DOHH2 (cell line): ENCODE measurements at regions not wholly inside any gene's neighbourhood (a gene's known extent, or its start where the extent isn't known, plus 50 kb on each side); places are given as distances from the start of the nearest gene placed in this dataset.

Source experiments
- H3F3A ChIP-seq: fragments of 200-600 bp; sonication (generic), shearing (Covaris generic); 2 replicates; pipeline ENCODE4 v1.6.0; 2016; ENCODE audit warnings: antibody characterized with exemption, mild to moderate bottlenecking; ENCODE audit not compliant: control insufficient read depth, insufficient read depth
- H3K27ac ChIP-seq: fragments of 200-600 bp; sonication (generic); 2 replicates; pipeline ENCODE4 v1.5.1; 2014; ENCODE audit warnings: low read depth, mild to moderate bottlenecking, low read length, moderate library complexity
- H3K27me3 ChIP-seq: fragments of 200-600 bp; sonication (generic); 2 replicates; pipeline ENCODE4 v1.6.1; 2014; ENCODE audit warnings: mild to moderate bottlenecking, low read length, mixed read lengths; ENCODE audit not compliant: control insufficient read depth
- H3K36me3 ChIP-seq: fragments of 200-600 bp; sonication (generic); 2 replicates; pipeline ENCODE4 v1.6.1; 2014; ENCODE audit warnings: mild to moderate bottlenecking, low read length, moderate library complexity, mixed read lengths; ENCODE audit not compliant: control insufficient read depth
- H3K4me1 ChIP-seq: fragments of 200-600 bp; sonication (generic); 2 replicates; pipeline ENCODE4 v1.6.1; 2014; ENCODE audit warnings: mild to moderate bottlenecking, low read length, mixed read lengths; ENCODE audit not compliant: control insufficient read depth
- H3K4me2 ChIP-seq: fragments of 200-600 bp; sonication (generic); 2 replicates; pipeline ENCODE4 v1.6.0; 2014; ENCODE audit warnings: mild to moderate bottlenecking, low read length, moderate library complexity
- H3K4me3 ChIP-seq: fragments of 200-600 bp; sonication (generic); 2 replicates; pipeline ENCODE4 v1.5.1; 2014; ENCODE audit warnings: mild to moderate bottlenecking, low read length, mixed read lengths
- H3K79me2 ChIP-seq: fragments of 200-600 bp; sonication (generic); 2 replicates; pipeline ENCODE4 v1.6.1; 2014; ENCODE audit warnings: mild to moderate bottlenecking, low read length, mixed read lengths; ENCODE audit not compliant: control insufficient read depth
- H3K9me2 ChIP-seq: fragments of 200-600 bp; sonication (generic); replicated peaks from 2 replicates; pipeline ENCODE4 v1.6.1; 2014; ENCODE audit warnings: mild to moderate bottlenecking, low read length, mixed read lengths; ENCODE audit not compliant: control insufficient read depth
- H3K9me3 ChIP-seq: fragments of 200-600 bp; sonication (generic); 2 replicates; pipeline ENCODE4 v1.6.1; 2014; ENCODE audit warnings: antibody characterized with exemption, low read length, mixed read lengths; ENCODE audit not compliant: control insufficient read depth, insufficient read depth
- H4K20me1 ChIP-seq: fragments of 200-600 bp; sonication (generic); 2 replicates; pipeline ENCODE4 v1.6.0; 2014; ENCODE audit warnings: low read depth, mild to moderate bottlenecking, antibody characterized with exemption, low read length, moderate library complexity; ENCODE audit not compliant: control insufficient read depth, insufficient read depth
- EZH2phosphoT487 ChIP-seq: fragments of 200-600 bp; sonication (generic); IDR thresholded peaks from 2 replicates; pipeline ENCODE4 v1.6.1; 2017; ENCODE audit warnings: borderline replicate concordance, mild to moderate bottlenecking, antibody characterized with exemption, low read length, moderate library complexity, mixed read lengths
- TF ChIP-seq, protein P1 (sequence below): fragments of 200-600 bp; sonication (generic); IDR thresholded peaks from one replicate; pipeline ENCODE4 v1.5.1; 2014; ENCODE audit warnings: antibody characterized with exemption, mild to moderate bottlenecking, low read depth, low read length; ENCODE audit not compliant: poor library complexity, severe bottlenecking

DNA sequence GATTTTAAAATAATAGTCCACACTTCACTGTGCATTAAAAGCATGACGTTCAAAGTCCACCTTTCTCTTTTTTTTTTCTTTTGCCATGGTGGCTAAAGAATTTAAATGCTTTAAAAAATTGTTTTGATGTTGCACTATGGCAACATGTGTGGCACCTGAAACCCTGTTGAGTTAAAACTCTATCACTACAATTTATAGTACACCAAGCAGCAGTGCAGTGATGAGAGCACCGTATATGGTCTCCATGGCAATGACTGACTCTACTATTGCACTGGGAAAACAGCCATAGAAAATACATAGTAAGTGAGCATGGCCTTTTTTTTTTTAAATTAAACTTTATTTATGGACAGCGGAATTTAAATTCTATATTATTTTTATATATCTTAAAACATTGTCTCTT lies 298.8 kb downstream of the FIGN start:
- no peak overlapping the region for H3K4me2 ChIP-seq
- H3K27ac ChIP-seq, result no peak overlapping the region
- 0 out of 2 replicates have a peak, but pooled peaks cover 2% of the 10 kb centered on the region for H3K9me2 ChIP-seq
- no peak overlapping the region for H3K4me3 ChIP-seq
- H3K27me3 ChIP-seq, result no peaks in the 10 kb centered on the region
- peaks cover 3% of the 10 kb centered on the region for H3K4me1 ChIP-seq
- no peaks in the 10 kb centered on the region for H3F3A ChIP-seq
- TF ChIP-seq, protein P1, sequence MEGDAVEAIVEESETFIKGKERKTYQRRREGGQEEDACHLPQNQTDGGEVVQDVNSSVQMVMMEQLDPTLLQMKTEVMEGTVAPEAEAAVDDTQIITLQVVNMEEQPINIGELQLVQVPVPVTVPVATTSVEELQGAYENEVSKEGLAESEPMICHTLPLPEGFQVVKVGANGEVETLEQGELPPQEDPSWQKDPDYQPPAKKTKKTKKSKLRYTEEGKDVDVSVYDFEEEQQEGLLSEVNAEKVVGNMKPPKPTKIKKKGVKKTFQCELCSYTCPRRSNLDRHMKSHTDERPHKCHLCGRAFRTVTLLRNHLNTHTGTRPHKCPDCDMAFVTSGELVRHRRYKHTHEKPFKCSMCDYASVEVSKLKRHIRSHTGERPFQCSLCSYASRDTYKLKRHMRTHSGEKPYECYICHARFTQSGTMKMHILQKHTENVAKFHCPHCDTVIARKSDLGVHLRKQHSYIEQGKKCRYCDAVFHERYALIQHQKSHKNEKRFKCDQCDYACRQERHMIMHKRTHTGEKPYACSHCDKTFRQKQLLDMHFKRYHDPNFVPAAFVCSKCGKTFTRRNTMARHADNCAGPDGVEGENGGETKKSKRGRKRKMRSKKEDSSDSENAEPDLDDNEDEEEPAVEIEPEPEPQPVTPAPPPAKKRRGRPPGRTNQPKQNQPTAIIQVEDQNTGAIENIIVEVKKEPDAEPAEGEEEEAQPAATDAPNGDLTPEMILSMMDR, result no peak
- H3K79me2 ChIP-seq, result no peaks in the 10 kb centered on the region
- H3K9me3 ChIP-seq, result no peaks in the 10 kb centered on the region
- no peaks in the 10 kb centered on the region for H3K36me3 ChIP-seq
- H4K20me1 ChIP-seq, result no peaks in the 10 kb centered on the region

GRCh38 chr2:163428187-163428586 lies 307.6 kb downstream of the FIGN start:
- Histone ChIP-seq H3K9me2 (0 out of 2 replicates have a peak, but pooled peaks cover 2% of the 10 kb centered on the region), H3K9me3 (no peaks in the 10 kb centered on the region), H3K79me2 (no peaks in the 10 kb centered on the region), H3K27ac (no peak overlapping the region), H3K4me1 (peaks cover 12% of the 10 kb centered on the region), H3K27me3 (no peaks in the 10 kb centered on the region), H3F3A (no peaks in the 10 kb centered on the region), H4K20me1 (no peaks in the 10 kb centered on the region), H3K4me3 (no peak overlapping the region), H3K4me2 (no peak overlapping the region), H3K36me3 (no peaks in the 10 kb centered on the region)
- no peak for TF ChIP-seq EZH2phosphoT487
- TF ChIP-seq, protein P1, result no peak

- H4K20me1 ChIP-seq, result no peaks in the 10 kb centered on the region
- TF ChIP-seq, protein P1, result no peak
- TF ChIP-seq EZH2phosphoT487, result no peak
- no peaks in the 10 kb centered on the region; the same call in 1 of the 2 replicates for H3K36me3 ChIP-seq
- no peaks in the 10 kb centered on the region for H3K9me2 ChIP-seq
- peaks cover 43% of the 10 kb centered on the region for H3K4me1 ChIP-seq
- H3K4me3 ChIP-seq, result no peak overlapping the region
- no peaks in the 10 kb centered on the region for H3K79me2 ChIP-seq
- H3K27ac ChIP-seq, result no peak overlapping the region
- no peak overlapping the region for H3K4me2 ChIP-seq
- H3F3A ChIP-seq, result no peaks in the 10 kb centered on the region
- H3K9me3 ChIP-seq, result no peaks in the 10 kb centered on the region
- no peaks in the 10 kb centered on the region for H3K27me3 ChIP-seq
Observed at GRCh38 chr2:163420604-163421003, 315.2 kb downstream of the FIGN start.
